CD4-positive, alpha-beta T cell (primary cell): ENCODE measurements at regions not wholly inside any gene's neighbourhood (a gene's known extent, or its start where the extent isn't known, plus 50 kb on each side); places are given as distances from the start of the nearest gene placed in this dataset.
A peak's percentile ranks its signal among the peaks of the same experiment; 100 is the strongest.

Source experiments
- ATAC-seq: fragments of 200-7000 bp; cut with Tn5 transposase; one replicate; pipeline ENCODE4 v1.10.0; 2022; ENCODE audit warnings: mild to moderate bottlenecking; ENCODE audit not compliant: poor library complexity
- CTCF ChIA-PET: fragments of 350-600 bp; sonication (Branson Sonifier 250); formaldehyde crosslinking; loops from one replicate; lab custom pipeline; 2021; ENCODE audit warnings: antibody characterized with exemption, inconsistent platforms; lab: Charles Lee
- POLR2A ChIA-PET: fragments of 350-600 bp; sonication (Branson Sonifier 250); formaldehyde crosslinking; loops from one replicate; lab custom pipeline; 2021; ENCODE audit warnings: antibody characterized with exemption, inconsistent platforms; lab: Charles Lee
- DNase-seq, 14 experiments: peaks; one replicate each; pipeline ENCODE4 v3.0.0-alpha.2; 2013 to 2020; ENCODE audit warnings: mixed read lengths in 2 of 14
- H3K27ac ChIP-seq, 2 donors: one replicate each; pipeline versions ENCODE4 v1.5.1 to v1.7.0; 2013; ENCODE audit warnings: low read length in 2 of 2, low read depth in 1 of 2, mild to moderate bottlenecking in 1 of 2
- H3K27me3 ChIP-seq, 2 experiments: 1 replicate in 1 of 2; 2 replicates in 1 of 2; pipeline versions ENCODE4 v1.6.1 to v1.7.0; 2013; ENCODE audit warnings: low read length in 2 of 2, control low read depth in 1 of 2, mild to moderate bottlenecking in 1 of 2, moderate library complexity in 1 of 2; ENCODE audit not compliant: insufficient read depth in 2 of 2, control insufficient read depth in 1 of 2
- H3K36me3 ChIP-seq: one replicate; pipeline ENCODE4 v1.6.1; 2013; ENCODE audit warnings: low read length, control low read depth; ENCODE audit not compliant: insufficient read depth
- H3K4me1 ChIP-seq: one replicate; pipeline ENCODE4 v1.6.1; 2013; ENCODE audit warnings: low read length, control low read depth; ENCODE audit not compliant: insufficient read depth
- H3K4me3 ChIP-seq: one replicate; pipeline ENCODE4 v1.5.1; 2013; ENCODE audit warnings: mild to moderate bottlenecking, low read length, moderate library complexity
- H3K9me3 ChIP-seq, 2 experiments: 1 replicate in 1 of 2; 2 replicates in 1 of 2; pipeline versions ENCODE4 v1.6.1 to v1.7.0; 2013; ENCODE audit warnings: low read length in 2 of 2, mild to moderate bottlenecking in 2 of 2, control low read depth in 1 of 2, moderate library complexity in 1 of 2; ENCODE audit not compliant: control insufficient read depth in 1 of 2, insufficient read depth in 1 of 2
- H3K27ac Mint-ChIP-seq: one replicate; pipeline ENCODE4 v1.8.0; 2020; ENCODE audit warnings: mixed read lengths
- H3K27me3 Mint-ChIP-seq: one replicate; pipeline ENCODE4 v1.8.0; 2021; ENCODE audit warnings: mixed read lengths
- H3K36me3 Mint-ChIP-seq: one replicate; pipeline ENCODE4 v1.8.0; 2021; ENCODE audit warnings: low read depth, mixed read lengths
- H3K4me1 Mint-ChIP-seq: one replicate; pipeline ENCODE4 v1.8.0; 2021; ENCODE audit warnings: low read depth, mixed read lengths
- H3K4me3 Mint-ChIP-seq: one replicate; pipeline ENCODE4 v1.8.0; 2020; ENCODE audit warnings: mild to moderate bottlenecking, mixed read lengths
- H3K9me3 Mint-ChIP-seq: one replicate; pipeline ENCODE4 v1.8.0; 2020; ENCODE audit warnings: mixed read lengths
- CTCF ChIP-seq: fragments of 200-600 bp; IDR thresholded peaks from one replicate; pipeline ENCODE4 v1.8.0; 2022; ENCODE audit warnings: antibody characterized with exemption, mild to moderate bottlenecking
- intact Hi-C, 2 experiments: fragments of 100-400 bp; cut with DNase I in 1 of 2; cut with micrococcal nuclease in 1 of 2; formaldehyde crosslinking; loops; one replicate each; pipeline versions ENCODE4 v1.15.1 to v1.9.0; 2023 to 2025; cut with DNase I, micrococcal nuclease

GRCh38 chr17:33964344-33964979 is 290.6 kb upstream of the CCL2 start:
- H3K36me3 ChIP-seq: no peaks in the 10 kb centered on the region
- peaks cover 2% of the 10 kb centered on the region for H3K9me3 Mint-ChIP-seq
- ChIA-PET CTCF (no interaction called here), POLR2A (no interaction called here)
- TF ChIP-seq CTCF: no peak
- H3K27me3 Mint-ChIP-seq: peaks cover 6% of the 10 kb centered on the region
- H3K27me3 ChIP-seq: no peaks in the 10 kb centered on the region
- peaks cover 33% of the 10 kb centered on the region for H3K4me1 Mint-ChIP-seq
- ATAC-seq (peak; percentile 32), DNase-seq (peak in 3 of 14 experiments; percentile 53 to 64 (median 61))
- H3K27ac Mint-ChIP-seq: no peak overlapping the region
- H3K9me3 ChIP-seq: no peaks in the 10 kb centered on the region
- H3K27ac ChIP-seq: no peak overlapping the region
- peaks cover 29% of the 10 kb centered on the region for H3K4me1 ChIP-seq
- peak overlapping the region; percentile 2 for H3K4me3 ChIP-seq
- intact Hi-C loops: no loop called here
- H3K4me3 Mint-ChIP-seq: peak overlapping the region; percentile 52
- H3K36me3 Mint-ChIP-seq: no peaks in the 10 kb centered on the region

GRCh38 chr17:33966410-33967059 is 288.6 kb upstream of the CCL2 start:
- DNase-seq (no peak), ATAC-seq (no peak)
- H3K36me3 Mint-ChIP-seq: no peaks in the 10 kb centered on the region
- H3K4me1 ChIP-seq: peaks cover 29% of the 10 kb centered on the region
- TF ChIP-seq CTCF: no peak
- H3K27me3 Mint-ChIP-seq: no peaks in the 10 kb centered on the region
- no peaks in the 10 kb centered on the region for H3K9me3 ChIP-seq
- no peaks in the 10 kb centered on the region for H3K27me3 ChIP-seq
- CTCF ChIA-PET: no interaction called here
- no peak overlapping the region for H3K4me3 ChIP-seq
- H3K27ac Mint-ChIP-seq: no peak overlapping the region
- POLR2A ChIA-PET: no interaction called here
- H3K36me3 ChIP-seq: no peaks in the 10 kb centered on the region
- H3K27ac ChIP-seq: no peak overlapping the region
- no peaks in the 10 kb centered on the region for H3K9me3 Mint-ChIP-seq
- no peak overlapping the region for H3K4me3 Mint-ChIP-seq
- peaks cover 33% of the 10 kb centered on the region for H3K4me1 Mint-ChIP-seq
- intact Hi-C loops: no loop called here

- TF ChIP-seq CTCF: no peak
- no peak overlapping the region for H3K27ac ChIP-seq
- no peaks in the 10 kb centered on the region for H3K9me3 ChIP-seq
- peak in 1 of 14 experiments; percentile 32 for DNase-seq
- H3K4me1 Mint-ChIP-seq: peaks cover 33% of the 10 kb centered on the region
- no peak overlapping the region for H3K4me3 Mint-ChIP-seq
- CTCF ChIA-PET: no interaction called here
- H3K27me3 Mint-ChIP-seq: no peaks in the 10 kb centered on the region
- intact Hi-C loops: no loop called here
- POLR2A ChIA-PET: no interaction called here
- H3K36me3 ChIP-seq: no peaks in the 10 kb centered on the region
- no peaks in the 10 kb centered on the region for H3K36me3 Mint-ChIP-seq
- no peaks in the 10 kb centered on the region for H3K9me3 Mint-ChIP-seq
- ATAC-seq: no peak
- H3K4me1 ChIP-seq: peaks cover 29% of the 10 kb centered on the region
- H3K4me3 ChIP-seq: no peak overlapping the region
- no peaks in the 10 kb centered on the region for H3K27me3 ChIP-seq
- no peak overlapping the region for H3K27ac Mint-ChIP-seq
These were observed 287.3 kb upstream of the CCL2 start for GRCh38 chr17:33967608-33968349.
